Body of pancreas (tissue), 4 donors: ENCODE measurements at regions not wholly inside any gene's neighbourhood (a gene's known extent, or its start where the extent isn't known, plus 50 kb on each side); places are given as distances from the start of the nearest gene placed in this dataset.

ENCODE experiments used
- CTCF ChIP-seq, 7 experiments: fragments of 450-650 bp in 4 of 7; fragments of 200-600 bp in 3 of 7; sonication (generic) in 3 of 7; IDR thresholded peaks; one replicate each; pipeline ENCODE4 v1.5.1; 2016 to 2019; ENCODE audit warnings: antibody characterized with exemption in 7 of 7
- POLR2A ChIP-seq, 3 donors: fragments of 450-650 bp; IDR thresholded peaks; one replicate each; pipeline ENCODE4 v1.6.1; 2016; ENCODE audit warnings: antibody characterized with exemption in 3 of 3, mild to moderate bottlenecking in 2 of 3

- TF ChIP-seq CTCF (IDR thresholded peaks at IDR 0.05) (no peak), POLR2A (IDR thresholded peaks at IDR 0.05) (no peak)
Measured at GRCh38 chr3:66106788-66107187, 68.1 kb upstream of the MAGI1 start.
